Astrocyte (in vitro differentiated cells and primary cell): ENCODE measurements at regions not wholly inside any gene's neighbourhood (a gene's known extent, or its start where the extent isn't known, plus 50 kb on each side); places are given as distances from the start of the nearest gene placed in this dataset.

Experiments
- EZH2 ChIP-seq: IDR thresholded peaks from 2 replicates; pipeline ENCODE4 v1.6.1; 2012; ENCODE audit warnings: mild to moderate bottlenecking, low read length, inconsistent platforms; ENCODE audit not compliant: insufficient read depth
- TF ChIP-seq, protein P1 (sequence below): IDR thresholded peaks from 2 replicates; pipeline ENCODE4 v1.5.1; 2011; ENCODE audit warnings: low read depth, mild to moderate bottlenecking, inconsistent platforms, low read length, moderate library complexity; ENCODE audit not compliant: insufficient read depth

- TF ChIP-seq EZH2, result no peak
- TF ChIP-seq, protein P1, sequence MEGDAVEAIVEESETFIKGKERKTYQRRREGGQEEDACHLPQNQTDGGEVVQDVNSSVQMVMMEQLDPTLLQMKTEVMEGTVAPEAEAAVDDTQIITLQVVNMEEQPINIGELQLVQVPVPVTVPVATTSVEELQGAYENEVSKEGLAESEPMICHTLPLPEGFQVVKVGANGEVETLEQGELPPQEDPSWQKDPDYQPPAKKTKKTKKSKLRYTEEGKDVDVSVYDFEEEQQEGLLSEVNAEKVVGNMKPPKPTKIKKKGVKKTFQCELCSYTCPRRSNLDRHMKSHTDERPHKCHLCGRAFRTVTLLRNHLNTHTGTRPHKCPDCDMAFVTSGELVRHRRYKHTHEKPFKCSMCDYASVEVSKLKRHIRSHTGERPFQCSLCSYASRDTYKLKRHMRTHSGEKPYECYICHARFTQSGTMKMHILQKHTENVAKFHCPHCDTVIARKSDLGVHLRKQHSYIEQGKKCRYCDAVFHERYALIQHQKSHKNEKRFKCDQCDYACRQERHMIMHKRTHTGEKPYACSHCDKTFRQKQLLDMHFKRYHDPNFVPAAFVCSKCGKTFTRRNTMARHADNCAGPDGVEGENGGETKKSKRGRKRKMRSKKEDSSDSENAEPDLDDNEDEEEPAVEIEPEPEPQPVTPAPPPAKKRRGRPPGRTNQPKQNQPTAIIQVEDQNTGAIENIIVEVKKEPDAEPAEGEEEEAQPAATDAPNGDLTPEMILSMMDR, result no peak
These were observed 58.3 kb upstream of the KCNH1 start for GRCh38 chr1:211192227-211192626.
